Heart left ventricle (tissue), 16 donors: ENCODE measurements at regions not wholly inside any gene's neighbourhood (a gene's known extent, or its start where the extent isn't known, plus 50 kb on each side); places are given as distances from the start of the nearest gene placed in this dataset.

Experiments used
- ATAC-seq, 4 donors: fragments of 200-7000 bp; cut with Tn5 transposase; one replicate each; pipeline ENCODE4 v1.9.1; 2020 to 2022; ENCODE audit warnings: moderate library complexity in 4 of 4, mild to moderate bottlenecking in 3 of 4, moderate number of reproducible peaks in 1 of 4
- DNase-seq, 5 donors: peaks; one replicate each; pipeline ENCODE4 v3.0.0-alpha.2; 2020
- H3K27ac ChIP-seq, 12 donors: fragments of 200-600 bp; sonication (generic) in 4 of 12; one replicate each; pipeline versions ENCODE4 v1.5.0 to v1.8.0; 2016 to 2022; ENCODE audit warnings: mild to moderate bottlenecking in 2 of 12
- H3K27me3 ChIP-seq, 9 donors: fragments of 200-600 bp; sonication (generic) in 2 of 9; one replicate each; pipeline versions ENCODE4 v1.5.1 to v1.8.0; 2016 to 2022; ENCODE audit warnings: mild to moderate bottlenecking in 3 of 9
- H3K36me3 ChIP-seq, 9 donors: fragments of 200-600 bp; sonication (generic) in 2 of 9; one replicate each; pipeline versions ENCODE4 v1.5.0 to v1.8.0; 2018 to 2022; ENCODE audit warnings: mild to moderate bottlenecking in 2 of 9
- H3K4me1 ChIP-seq, 12 donors: fragments of 200-600 bp; sonication (generic) in 4 of 12; one replicate each; pipeline versions ENCODE4 v1.5.0 to v1.8.0; 2016 to 2022; ENCODE audit warnings: mild to moderate bottlenecking in 3 of 12
- H3K4me3 ChIP-seq, 12 donors: fragments of 200-600 bp; sonication (generic) in 4 of 12; one replicate each; pipeline versions ENCODE4 v1.5.0 to v1.8.0; 2017 to 2022; ENCODE audit warnings: mild to moderate bottlenecking in 9 of 12, moderate library complexity in 4 of 12
- H3K9me3 ChIP-seq, 12 donors: fragments of 200-600 bp; sonication (generic) in 4 of 12; one replicate each; pipeline versions ENCODE4 v1.5.0 to v1.8.0; 2016 to 2022; ENCODE audit warnings: mild to moderate bottlenecking in 1 of 12
- CTCF ChIP-seq, 12 donors: fragments of 200-600 bp; sonication (generic) in 4 of 12; IDR thresholded peaks; one replicate each; pipeline versions ENCODE4 v1.5.0 to v1.8.0; 2018 to 2022; ENCODE audit warnings: antibody characterized with exemption in 12 of 12, mild to moderate bottlenecking in 5 of 12
- POLR2A ChIP-seq, 2 donors: fragments of 450-650 bp; IDR thresholded peaks; one replicate each; pipeline ENCODE4 v1.6.1; 2017; ENCODE audit warnings: antibody characterized with exemption in 2 of 2, mild to moderate bottlenecking in 2 of 2, moderate library complexity in 2 of 2
- WGBS, 4 donors: extraction: QIAGEN DNeasy Blood & Tissue Kit in 2 of 4; methylation state at CpG; one replicate each; pipeline versions ENCODE4 v1.1.5 to v1.1.7; 2013 to 2018; 5-methylcytosine and 5-hydroxymethylcytosine counted together
- intact Hi-C, 10 donors: fragments of 100-400 bp; cut with DNase I; formaldehyde crosslinking; loops; one replicate each; pipeline versions ENCODE4 v1.11.1 to v1.14.2; 2022
- donor health status: ischemic (EF 13 %, LVEDD 7.1; RV severe dilation, severe dysfunction).
- donor health status: healthy with polysubstance abuse.
- donor health status: DM: no; HTN: yes; CAD: no.
- donor health status: DM: no; HTN: no; CAD: no.
- donor health status: ischemic (EF 25% LVEDD 6.9; RV normal size, moderate dysfunction).
- donor health status: ischemic (EF 25% LVEDD 5.7; RV mildly dilated, moderate dysfunction).
- donor health status: healthy.
- donor health status: DM: yes; HTN: yes; CAD: no.
- donor health status: ischemic (EF 35%, LVEDD 5.7; RV mildly dilated, moderate dysfunction).
- donor health status: nonischemic (EF 11% LVEDD 7.7; RV severe dilation, severe dysfunction).
- donor health status: DM: yes; HTN: yes; CAD: no.
- donor health status: PGD.
- donor health status: ischemic (EF 29% LVEDD 5.4; RV normal size, mild dysfunction).
- donor health status: nonischemic (EF 23%, LVEDD 6.1; RV moderate dilation, normal function).

GRCh38 chr12:102629262-102629888, 149.0 kb upstream of the IGF1 start:
- DNase-seq = no peak
- 43 to 67% (median 57%) methylated on average over 1 of the region's 1 CpG for WGBS, 4 donors
- no peak overlapping the region for H3K4me3 ChIP-seq
- intact Hi-C loops = no loop called here
- peaks cover 0 to 33% (median 15%) of the 10 kb centered on the region in 12 donors for H3K9me3 ChIP-seq
- peak in 1 of 4 donors; percentile 54 for ATAC-seq
- no peaks in the 10 kb centered on the region for H3K27me3 ChIP-seq
- H3K4me1 ChIP-seq = peaks cover 0 to 4% (median 0%) of the 10 kb centered on the region in 12 donors
- no peak for TF ChIP-seq POLR2A (IDR thresholded peaks at IDR 0.05)
- no peaks in the 10 kb centered on the region for H3K36me3 ChIP-seq
- peak overlapping the region in 1 of 12 donors; percentile 22 for H3K27ac ChIP-seq

GRCh38 chr12:102625819-102626218, 145.5 kb upstream of the IGF1 start:
- 73 to 88% (median 79%) methylated on average over 1 of the region's 1 CpG for WGBS, 4 donors
- Histone ChIP-seq H3K9me3 (peaks cover 0 to 38% (median 15%) of the 10 kb centered on the region in 12 donors), H3K27me3 (no peaks in the 10 kb centered on the region), H3K4me3 (no peak overlapping the region), H3K4me1 (no peaks in the 10 kb centered on the region), H3K27ac (no peak overlapping the region), H3K36me3 (no peaks in the 10 kb centered on the region)
- DNase-seq = no peak
- intact Hi-C loops = no loop called here
- ATAC-seq = no peak
- TF ChIP-seq POLR2A (IDR thresholded peaks at IDR 0.05) (no peak), CTCF (IDR thresholded peaks at IDR 0.05) (no peak)

- ATAC-seq = no peak
- Histone ChIP-seq H3K27me3 (no peaks in the 10 kb centered on the region), H3K4me1 (no peaks in the 10 kb centered on the region), H3K9me3 (peaks cover 0 to 21% (median 10%) of the 10 kb centered on the region in 12 donors), H3K36me3 (no peaks in the 10 kb centered on the region), H3K4me3 (no peak overlapping the region), H3K27ac (no peak overlapping the region)
- 93 to 98% (median 96%) methylated on average over 2 of the region's 2 CpGs for WGBS, 4 donors
- no peak for DNase-seq
- intact Hi-C loops = no loop called here
- TF ChIP-seq POLR2A (IDR thresholded peaks at IDR 0.05) (no peak), CTCF (IDR thresholded peaks at IDR 0.05) (no peak)
Observed at GRCh38 chr12:102622618-102623017, 142.3 kb upstream of the IGF1 start.

- Histone ChIP-seq H3K27me3 (no peaks in the 10 kb centered on the region), H3K36me3 (no peaks in the 10 kb centered on the region), H3K4me1 (no peaks in the 10 kb centered on the region), H3K27ac (no peak overlapping the region), H3K4me3 (no peak overlapping the region), H3K9me3 (peaks cover 0 to 7% (median 0%) of the 10 kb centered on the region in 12 donors)
- DNase-seq = peak in 1 of 5 donors; percentile 13
- intact Hi-C loops = no loop called here
- WGBS, 4 donors = 54 to 65% (median 64%) methylated on average over 5 of the region's 5 CpGs
- peak; percentile 26 to 45 (median 35) for ATAC-seq
- TF ChIP-seq POLR2A (IDR thresholded peaks at IDR 0.05) = no peak
- TF ChIP-seq CTCF (IDR thresholded peaks at IDR 0.05) = no peak
Observed at GRCh38 chr12:102618197-102618877, 138.0 kb upstream of the IGF1 start.
